NCI-H526 (cell line): ENCODE measurements at regions not wholly inside any gene's neighbourhood (a gene's known extent, or its start where the extent isn't known, plus 50 kb on each side); places are given as distances from the start of the nearest gene placed in this dataset.

Source experiments
- DNase-seq, 2 experiments: peaks; one replicate each; lab custom pipeline; 2025; lab: John Stamatoyannopoulos, UW

GRCh38 chr6:24031496-24031895, 94.5 kb upstream of the NRSN1 start:
- no peak for DNase-seq

- no peak for DNase-seq
Observed at GRCh38 chr6:24032896-24033688, 92.9 kb upstream of the NRSN1 start.

GRCh38 chr6:24043848-24044247, 82.2 kb upstream of the NRSN1 start:
- DNase-seq, result no peak

GRCh38 chr6:24051942-24052589, 73.9 kb upstream of the NRSN1 start:
- no peak for DNase-seq

- no peak for DNase-seq
Observed at GRCh38 chr6:24052590-24052961, 73.4 kb upstream of the NRSN1 start.

- DNase-seq, result no peak
Observed at GRCh38 chr6:24053057-24053456, 73.0 kb upstream of the NRSN1 start.

GRCh38 chr6:24054388-24054787, 71.6 kb upstream of the NRSN1 start:
- DNase-seq, result peak in 1 of 2 experiments; percentile 33

GRCh38 chr6:24056567-24056966, 69.4 kb upstream of the NRSN1 start:
- DNase-seq, result no peak

GRCh38 chr6:24057030-24057429, 69.0 kb upstream of the NRSN1 start:
- no peak for DNase-seq

GRCh38 chr6:24060982-24061754, 64.8 kb upstream of the NRSN1 start:
- DNase-seq, result no peak

- peak in 1 of 2 experiments; percentile 55 for DNase-seq
Observed at GRCh38 chr6:24064106-24064505, 61.9 kb upstream of the NRSN1 start.

- DNase-seq, result no peak
Observed at GRCh38 chr6:24064832-24065231, 61.2 kb upstream of the NRSN1 start.

- no peak for DNase-seq
Observed at GRCh38 chr6:24069526-24069925, 56.5 kb upstream of the NRSN1 start.

- no peak for DNase-seq
Observed at GRCh38 chr6:24072038-24072746, 53.8 kb upstream of the NRSN1 start.

- no peak for DNase-seq
Observed at GRCh38 chr6:24076011-24076410, 50.0 kb upstream of the NRSN1 start.
